NCI-H2107 (cell line): ENCODE measurements at regions not wholly inside any gene's neighbourhood (a gene's known extent, or its start where the extent isn't known, plus 50 kb on each side); places are given as distances from the start of the nearest gene placed in this dataset.
A peak's percentile ranks its signal among the peaks of the same experiment; 100 is the strongest.

Source experiments
- DNase-seq: peaks from one replicate; lab custom pipeline; 2025; lab: John Stamatoyannopoulos, UW

GRCh38 chr7:69318794-69319193 lies 279.5 kb upstream of the AUTS2 start:
- DNase-seq = no peak

- DNase-seq = no peak
Observed at GRCh38 chr7:69328516-69328915, 269.8 kb upstream of the AUTS2 start.

- no peak for DNase-seq
Observed at GRCh38 chr7:69334701-69335100, 263.6 kb upstream of the AUTS2 start.

GRCh38 chr7:69335331-69335730 lies 262.9 kb upstream of the AUTS2 start:
- DNase-seq = no peak

GRCh38 chr7:69336976-69337375 lies 261.3 kb upstream of the AUTS2 start:
- no peak for DNase-seq

GRCh38 chr7:69338144-69338543 lies 260.1 kb upstream of the AUTS2 start:
- DNase-seq = no peak

- DNase-seq = no peak
Observed at GRCh38 chr7:69341288-69341687, 257.0 kb upstream of the AUTS2 start.

- no peak for DNase-seq
Observed at GRCh38 chr7:69342154-69342884, 256.0 kb upstream of the AUTS2 start.

- DNase-seq = peak; percentile 58
Observed at GRCh38 chr7:69349291-69349690, 249.0 kb upstream of the AUTS2 start.

GRCh38 chr7:69358163-69358821 lies 240.0 kb upstream of the AUTS2 start:
- DNase-seq = no peak

- DNase-seq = no peak
Observed at GRCh38 chr7:69359003-69359700, 239.1 kb upstream of the AUTS2 start.

- no peak for DNase-seq
Observed at GRCh38 chr7:69360913-69361312, 237.4 kb upstream of the AUTS2 start.

GRCh38 chr7:69363136-69363535 lies 235.1 kb upstream of the AUTS2 start:
- no peak for DNase-seq

GRCh38 chr7:69364813-69365643 lies 233.2 kb upstream of the AUTS2 start:
- no peak for DNase-seq

GRCh38 chr7:69365651-69366192 lies 232.6 kb upstream of the AUTS2 start:
- DNase-seq = no peak

- DNase-seq = no peak
Observed at GRCh38 chr7:69367780-69368179, 230.5 kb upstream of the AUTS2 start.

GRCh38 chr7:69373171-69374043 lies 224.9 kb upstream of the AUTS2 start:
- DNase-seq = no peak

- no peak for DNase-seq
Observed at GRCh38 chr7:69374044-69374425, 224.2 kb upstream of the AUTS2 start.

- no peak for DNase-seq
Observed at GRCh38 chr7:69377191-69377590, 221.1 kb upstream of the AUTS2 start.

GRCh38 chr7:69388452-69389137 lies 209.7 kb upstream of the AUTS2 start:
- DNase-seq = no peak
